SK-N-SH (cell line): ENCODE measurements at regions not wholly inside any gene's neighbourhood (a gene's known extent, or its start where the extent isn't known, plus 50 kb on each side); places are given as distances from the start of the nearest gene placed in this dataset.

Source experiments
- CTCF ChIA-PET: fragments of 300-600, 350-600 bp; formaldehyde crosslinking; extraction: SDS; loops from one replicate; lab custom pipeline; 2021; lab: Yijun Ruan, JAX
- POLR2A ChIA-PET: fragments of 350-600 bp; sonication (Branson Sonifier 250); formaldehyde crosslinking; extraction: SDS; loops from one replicate; lab custom pipeline; 2020; ENCODE audit warnings: antibody characterized with exemption, inconsistent platforms; lab: Yijun Ruan, JAX
- DNase-seq: peaks from one replicate; pipeline ENCODE4 v3.0.0; 2012
- H2AFZ ChIP-seq: fragments of 200-600 bp; sonication (generic); 2 replicates; pipeline ENCODE4 v1.8.1; 2016; ENCODE audit warnings: antibody characterized with exemption, mild to moderate bottlenecking, low read depth
- H3F3A ChIP-seq: fragments of 200-600 bp; sonication (generic); replicated peaks from 2 replicates; pipeline ENCODE3; 2016; ENCODE audit warnings: antibody characterized with exemption, mild to moderate bottlenecking; ENCODE audit not compliant: insufficient read depth
- H3K27ac ChIP-seq, 2 experiments: fragments of 200-500 bp in 1 of 2; fragments of 200-600 bp in 1 of 2; sonication (Bioruptor generic) in 1 of 2; sonication (generic), shearing (Covaris generic) in 1 of 2; 2 replicates each; pipeline versions ENCODE4 v1.5.1 to v1.6.1; 2014 to 2016; ENCODE audit warnings: low read depth in 2 of 2, inconsistent platforms in 1 of 2, low read length in 1 of 2, mild to moderate bottlenecking in 1 of 2, mixed read lengths in 1 of 2
- H3K27me3 ChIP-seq: fragments of 200-600 bp; sonication (generic), shearing (Covaris generic); 2 replicates; pipeline ENCODE4 v1.6.1; 2016; ENCODE audit warnings: mixed run types; ENCODE audit not compliant: insufficient read depth
- H3K36me3 ChIP-seq, 2 experiments: fragments of 200-500 bp in 1 of 2; fragments of 200-600 bp in 1 of 2; sonication (Bioruptor generic) in 1 of 2; sonication (generic) in 1 of 2; replicated peaks in 1 of 2; 2 replicates each; pipeline versions ENCODE3 to v1.5.1; 2014 to 2016; ENCODE audit warnings: low read length in 1 of 2, mild to moderate bottlenecking in 1 of 2; ENCODE audit not compliant: insufficient read depth in 2 of 2, control insufficient read depth in 1 of 2
- H3K4me1 ChIP-seq, 2 experiments: fragments of 200-500 bp in 1 of 2; fragments of 200-600 bp in 1 of 2; sonication (Bioruptor generic) in 1 of 2; sonication (generic), shearing (Covaris generic) in 1 of 2; 2 replicates each; pipeline versions ENCODE4 v1.5.1 to v1.6.1; 2014 to 2016; ENCODE audit warnings: low read depth in 1 of 2, low read length in 1 of 2, mixed run types in 1 of 2; ENCODE audit not compliant: insufficient read depth in 2 of 2, control insufficient read depth in 1 of 2
- H3K4me2 ChIP-seq: fragments of 200-600 bp; sonication (generic), shearing (Covaris generic); 2 replicates; pipeline ENCODE4 v1.6.1; 2017; ENCODE audit warnings: mixed run types
- H3K4me3 ChIP-seq, 2 experiments: fragments of 200-500 bp in 1 of 2; fragments of 200-600 bp in 1 of 2; sonication (Bioruptor generic) in 1 of 2; sonication (generic), shearing (Covaris generic) in 1 of 2; 2 replicates each; pipeline versions ENCODE4 v1.5.1 to v1.8.1; 2014 to 2016; ENCODE audit warnings: low read depth in 2 of 2, inconsistent platforms in 1 of 2, low read length in 1 of 2, mild to moderate bottlenecking in 1 of 2, mixed read lengths in 1 of 2, moderate library complexity in 1 of 2
- H3K79me2 ChIP-seq: fragments of 200-600 bp; sonication (generic); 2 replicates; pipeline ENCODE4 v1.8.1; 2017; ENCODE audit warnings: mild to moderate bottlenecking; ENCODE audit not compliant: insufficient read depth
- H3K9ac ChIP-seq: fragments of 200-600 bp; sonication (generic); 2 replicates; pipeline ENCODE4 v1.6.1; 2017; ENCODE audit warnings: mixed run types
- H3K9me2 ChIP-seq: fragments of 200-600 bp; sonication (generic); 2 replicates; pipeline ENCODE4 v1.6.1; 2017; ENCODE audit warnings: mixed run types
- H3K9me3 ChIP-seq: fragments of 200-600 bp; sonication (generic); 2 replicates; pipeline ENCODE4 v1.6.1; 2017; ENCODE audit warnings: mixed run types, mild to moderate bottlenecking, moderate library complexity
- H4K20me1 ChIP-seq: fragments of 200-600 bp; sonication (generic); 2 replicates; pipeline ENCODE4 v1.6.1; 2017; ENCODE audit warnings: mild to moderate bottlenecking, mixed run types; ENCODE audit not compliant: insufficient read depth
- CHD2 ChIP-seq: fragments of 150-350 bp; IDR thresholded peaks from 2 replicates; pipeline ENCODE4 v1.6.1; 2018; ENCODE audit warnings: low read length; ENCODE audit not compliant: partially characterized antibody
- FOSL2 ChIP-seq: IDR thresholded peaks from 2 replicates; pipeline ENCODE4 v1.4.0; 2012; ENCODE audit warnings: low read depth, mild to moderate bottlenecking, moderate library complexity, borderline replicate concordance
- FOXJ3 ChIP-seq: sonication (generic); formaldehyde crosslinking; IDR thresholded peaks from 2 replicates; pipeline ENCODE4 v1.5.1; 2020; ENCODE audit warnings: mild to moderate bottlenecking, missing genetic modification reagents
- GATA2 ChIP-seq: sonication (generic); formaldehyde crosslinking; IDR thresholded peaks from 2 replicates; pipeline ENCODE4 v1.5.0; 2020; ENCODE audit warnings: mild to moderate bottlenecking, missing genetic modification reagents
- JUND ChIP-seq: IDR thresholded peaks from 2 replicates; pipeline ENCODE4 v1.4.0; 2012
- NFIC ChIP-seq: IDR thresholded peaks from 2 replicates; pipeline ENCODE4 v1.4.0; 2012; ENCODE audit warnings: borderline replicate concordance
- NRF1 ChIP-seq: IDR thresholded peaks from 2 replicates; pipeline ENCODE4 v1.6.1; 2012; ENCODE audit warnings: low read depth, mild to moderate bottlenecking, low read length
- RFX5 ChIP-seq: IDR thresholded peaks from 2 replicates; pipeline ENCODE4 v1.6.1; 2012; ENCODE audit warnings: mild to moderate bottlenecking, improper control_type of control experiment, low read length
- RXRA ChIP-seq: IDR thresholded peaks from 2 replicates; pipeline ENCODE4 v1.4.0; 2012; ENCODE audit warnings: low read depth, mild to moderate bottlenecking, borderline replicate concordance
- TEAD4 ChIP-seq: IDR thresholded peaks from 2 replicates; pipeline ENCODE4 v1.4.0; 2012; ENCODE audit warnings: mild to moderate bottlenecking, borderline replicate concordance; ENCODE audit not compliant: insufficient read depth
- YY1 ChIP-seq: IDR thresholded peaks from 2 replicates; pipeline ENCODE4 v1.4.0; 2012; ENCODE audit warnings: low read depth, mild to moderate bottlenecking
- ZBTB33 ChIP-seq: IDR thresholded peaks from 2 replicates; pipeline ENCODE4 v1.4.0; 2012; ENCODE audit warnings: low read depth, borderline replicate concordance
- WGBS: methylation state at CpG from one replicate; pipeline ENCODE4 v1.1.6; 2017; ENCODE audit warnings: low lambda C conversion rate; 5-methylcytosine and 5-hydroxymethylcytosine counted together
- TF ChIP-seq, protein P1 (sequence below): fragments of 200-600 bp; sonication (generic); IDR thresholded peaks from 2 replicates; pipeline ENCODE4 v1.6.1; 2017; ENCODE audit warnings: antibody characterized with exemption, mild to moderate bottlenecking, moderate library complexity
- TF ChIP-seq, protein P2 (sequence below): IDR thresholded peaks from 2 replicates; pipeline ENCODE4 v1.4.0; 2012; ENCODE audit warnings: low read depth, borderline replicate concordance

- TF ChIP-seq, protein P1, sequence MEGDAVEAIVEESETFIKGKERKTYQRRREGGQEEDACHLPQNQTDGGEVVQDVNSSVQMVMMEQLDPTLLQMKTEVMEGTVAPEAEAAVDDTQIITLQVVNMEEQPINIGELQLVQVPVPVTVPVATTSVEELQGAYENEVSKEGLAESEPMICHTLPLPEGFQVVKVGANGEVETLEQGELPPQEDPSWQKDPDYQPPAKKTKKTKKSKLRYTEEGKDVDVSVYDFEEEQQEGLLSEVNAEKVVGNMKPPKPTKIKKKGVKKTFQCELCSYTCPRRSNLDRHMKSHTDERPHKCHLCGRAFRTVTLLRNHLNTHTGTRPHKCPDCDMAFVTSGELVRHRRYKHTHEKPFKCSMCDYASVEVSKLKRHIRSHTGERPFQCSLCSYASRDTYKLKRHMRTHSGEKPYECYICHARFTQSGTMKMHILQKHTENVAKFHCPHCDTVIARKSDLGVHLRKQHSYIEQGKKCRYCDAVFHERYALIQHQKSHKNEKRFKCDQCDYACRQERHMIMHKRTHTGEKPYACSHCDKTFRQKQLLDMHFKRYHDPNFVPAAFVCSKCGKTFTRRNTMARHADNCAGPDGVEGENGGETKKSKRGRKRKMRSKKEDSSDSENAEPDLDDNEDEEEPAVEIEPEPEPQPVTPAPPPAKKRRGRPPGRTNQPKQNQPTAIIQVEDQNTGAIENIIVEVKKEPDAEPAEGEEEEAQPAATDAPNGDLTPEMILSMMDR, result no peak
- no peak for TF ChIP-seq CHD2
- TF ChIP-seq RXRA, result no peak
- no peak for TF ChIP-seq YY1
- TF ChIP-seq TEAD4, result no peak
- no peak for TF ChIP-seq FOSL2
- no peak for TF ChIP-seq ZBTB33
- no peak for TF ChIP-seq JUND
These were observed 280.5 kb downstream of the DHX35 start (continued) for GRCh38 chr20:39242614-39243013.

- no peaks in the 10 kb centered on the region for H3K36me3 ChIP-seq
- no peaks in the 10 kb centered on the region for H4K20me1 ChIP-seq
- no peaks in the 10 kb centered on the region for H3F3A ChIP-seq
- no peak overlapping the region for H3K4me3 ChIP-seq
- no peaks in the 10 kb centered on the region for H3K27me3 ChIP-seq
- no peaks in the 10 kb centered on the region for H3K9me2 ChIP-seq
- WGBS, result 21% methylated on average over 7 of the region's 7 CpGs
- no peak overlapping the region for H3K27ac ChIP-seq
- TF ChIP-seq GATA2 (no peak), NRF1 (no peak), RFX5 (no peak), ZBTB33 (no peak), NFIC (no peak), FOXJ3 (CRISPR knock-in tag) (no peak)
- TF ChIP-seq, protein P2, sequence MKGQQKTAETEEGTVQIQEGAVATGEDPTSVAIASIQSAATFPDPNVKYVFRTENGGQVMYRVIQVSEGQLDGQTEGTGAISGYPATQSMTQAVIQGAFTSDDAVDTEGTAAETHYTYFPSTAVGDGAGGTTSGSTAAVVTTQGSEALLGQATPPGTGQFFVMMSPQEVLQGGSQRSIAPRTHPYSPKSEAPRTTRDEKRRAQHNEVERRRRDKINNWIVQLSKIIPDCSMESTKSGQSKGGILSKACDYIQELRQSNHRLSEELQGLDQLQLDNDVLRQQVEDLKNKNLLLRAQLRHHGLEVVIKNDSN, result no peak
- ChIA-PET CTCF (interaction anchor here (0.6 to 1.2 kb wide), 5 partner anchors 12 to 1937 kb away, joined by 3 to 4 read pairs (median 4); no protein-coding TSS in a partner anchor), POLR2A (no interaction called here)
- no peaks in the 10 kb centered on the region for H3K9me3 ChIP-seq
- no peak overlapping the region for H3K4me2 ChIP-seq
- H3K9ac ChIP-seq, result no peak overlapping the region
- no peak overlapping the region for H2AFZ ChIP-seq
- no peaks in the 10 kb centered on the region for H3K79me2 ChIP-seq
- H3K4me1 ChIP-seq, result no peaks in the 10 kb centered on the region
- no peak for DNase-seq
These were observed 272.5 kb downstream of the DHX35 start for GRCh38 chr20:39234520-39235095.
